RPMI7951 (cell line): ENCODE measurements at regions not wholly inside any gene's neighbourhood (a gene's known extent, or its start where the extent isn't known, plus 50 kb on each side); places are given as distances from the start of the nearest gene placed in this dataset.

Source experiments
- DNase-seq: peaks from one replicate; pipeline ENCODE4 v3.0.0-alpha.2; 2012; ENCODE audit warnings: low read depth

- DNase-seq = no peak
These were observed 278.3 kb downstream of the SEC14L1 start for GRCh38 chr17:77419095-77419494.

GRCh38 chr17:77419547-77420094 lies 278.9 kb downstream of the SEC14L1 start:
- DNase-seq = no peak

- DNase-seq = no peak
These were observed 279.5 kb downstream of the SEC14L1 start for GRCh38 chr17:77420095-77420803.

- DNase-seq = peak; percentile 56
These were observed 280.2 kb downstream of the SEC14L1 start for GRCh38 chr17:77420804-77421629.

- DNase-seq = no peak
These were observed 280.8 kb downstream of the SEC14L1 start for GRCh38 chr17:77421630-77421972.

- DNase-seq = no peak
These were observed 281.5 kb downstream of the SEC14L1 start for GRCh38 chr17:77422104-77422747.

- no peak for DNase-seq
These were observed 282.0 kb downstream of the SEC14L1 start for GRCh38 chr17:77422748-77423113.

- peak; percentile 69 for DNase-seq
These were observed 283.1 kb downstream of the SEC14L1 start for GRCh38 chr17:77423589-77424451.

- DNase-seq = peak; percentile 99
These were observed 284.0 kb downstream of the SEC14L1 start for GRCh38 chr17:77424585-77425344.

GRCh38 chr17:77425348-77425747 lies 284.6 kb downstream of the SEC14L1 start:
- no peak for DNase-seq

GRCh38 chr17:77425791-77426641 lies 285.2 kb downstream of the SEC14L1 start:
- peak; percentile 88 for DNase-seq

GRCh38 chr17:77426676-77427386 lies 286.1 kb downstream of the SEC14L1 start:
- DNase-seq = no peak

GRCh38 chr17:77427391-77427991 lies 286.7 kb downstream of the SEC14L1 start:
- peak; percentile 87 for DNase-seq

GRCh38 chr17:77428020-77428748 lies 287.4 kb downstream of the SEC14L1 start:
- DNase-seq = no peak

GRCh38 chr17:77428749-77429368 lies 288.1 kb downstream of the SEC14L1 start:
- no peak for DNase-seq

GRCh38 chr17:77429369-77429968 lies 288.7 kb downstream of the SEC14L1 start:
- no peak for DNase-seq
